B cell (primary cell): ENCODE measurements at regions not wholly inside any gene's neighbourhood (a gene's known extent, or its start where the extent isn't known, plus 50 kb on each side); places are given as distances from the start of the nearest gene placed in this dataset.

Experiments used
- EZH2 ChIP-seq: IDR thresholded peaks from 2 replicates; pipeline ENCODE4 v1.6.1; 2012; ENCODE audit warnings: borderline replicate concordance, low read depth, mild to moderate bottlenecking, moderate library complexity, low read length; ENCODE audit not compliant: insufficient read depth, poor library complexity, severe bottlenecking
- TF ChIP-seq, protein P1 (sequence below): fragments of 200-600 bp; IDR thresholded peaks from one replicate; pipeline ENCODE4 v1.8.0; 2022; ENCODE audit warnings: antibody characterized with exemption, mild to moderate bottlenecking

DNA sequence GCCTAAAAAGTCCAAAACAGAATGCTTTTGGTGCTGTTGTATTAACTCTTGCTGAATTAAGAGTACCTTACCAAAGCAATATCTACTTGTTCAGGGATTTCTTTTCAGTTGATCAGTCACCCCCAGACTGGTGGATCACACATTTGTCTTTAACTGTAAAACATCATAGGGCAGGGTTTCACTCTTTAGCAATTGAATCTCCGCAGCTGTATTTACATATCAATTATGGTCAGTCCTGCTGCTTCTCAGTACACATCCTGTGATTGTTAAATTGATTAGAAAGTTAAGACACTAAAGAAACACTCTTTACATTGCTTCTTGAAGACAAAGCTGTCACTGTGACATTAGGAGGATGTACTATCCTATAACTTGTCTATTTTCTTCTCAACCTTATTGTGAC, 277.1 kb upstream of the ADGRL3 start:
- TF ChIP-seq, protein P1, sequence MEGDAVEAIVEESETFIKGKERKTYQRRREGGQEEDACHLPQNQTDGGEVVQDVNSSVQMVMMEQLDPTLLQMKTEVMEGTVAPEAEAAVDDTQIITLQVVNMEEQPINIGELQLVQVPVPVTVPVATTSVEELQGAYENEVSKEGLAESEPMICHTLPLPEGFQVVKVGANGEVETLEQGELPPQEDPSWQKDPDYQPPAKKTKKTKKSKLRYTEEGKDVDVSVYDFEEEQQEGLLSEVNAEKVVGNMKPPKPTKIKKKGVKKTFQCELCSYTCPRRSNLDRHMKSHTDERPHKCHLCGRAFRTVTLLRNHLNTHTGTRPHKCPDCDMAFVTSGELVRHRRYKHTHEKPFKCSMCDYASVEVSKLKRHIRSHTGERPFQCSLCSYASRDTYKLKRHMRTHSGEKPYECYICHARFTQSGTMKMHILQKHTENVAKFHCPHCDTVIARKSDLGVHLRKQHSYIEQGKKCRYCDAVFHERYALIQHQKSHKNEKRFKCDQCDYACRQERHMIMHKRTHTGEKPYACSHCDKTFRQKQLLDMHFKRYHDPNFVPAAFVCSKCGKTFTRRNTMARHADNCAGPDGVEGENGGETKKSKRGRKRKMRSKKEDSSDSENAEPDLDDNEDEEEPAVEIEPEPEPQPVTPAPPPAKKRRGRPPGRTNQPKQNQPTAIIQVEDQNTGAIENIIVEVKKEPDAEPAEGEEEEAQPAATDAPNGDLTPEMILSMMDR = no peak
- TF ChIP-seq EZH2 = no peak
